Right hindlimb (tissue), 1 donor: ENCODE measurements at regions not wholly inside any gene's neighbourhood (a gene's known extent, or its start where the extent isn't known, plus 50 kb on each side); places are given as distances from the start of the nearest gene placed in this dataset.

ENCODE experiments used
- DNase-seq: peaks from one replicate; pipeline ENCODE4 v3.0.0-alpha.2; 2018

GRCh38 chr15:61522411-61522810 is 293.3 kb upstream of the RORA start:
- no peak for DNase-seq

GRCh38 chr15:61521953-61522352 is 292.9 kb upstream of the RORA start:
- peak; percentile 65 for DNase-seq

- no peak for DNase-seq
These were observed 290.2 kb upstream of the RORA start for GRCh38 chr15:61519296-61519695.

GRCh38 chr15:61518191-61518950 is 289.3 kb upstream of the RORA start:
- DNase-seq = no peak

GRCh38 chr15:61517776-61518175 is 288.7 kb upstream of the RORA start:
- DNase-seq = no peak

- DNase-seq = no peak
These were observed 288.2 kb upstream of the RORA start for GRCh38 chr15:61517335-61517734.

GRCh38 chr15:61511756-61512155 is 282.7 kb upstream of the RORA start:
- DNase-seq = no peak

- no peak for DNase-seq
These were observed 282.0 kb upstream of the RORA start for GRCh38 chr15:61511089-61511488.

- DNase-seq = no peak
These were observed 280.3 kb upstream of the RORA start for GRCh38 chr15:61509327-61509840.

- DNase-seq = no peak
These were observed 274.4 kb upstream of the RORA start for GRCh38 chr15:61503383-61503969.

- no peak for DNase-seq
These were observed 272.8 kb upstream of the RORA start for GRCh38 chr15:61501815-61502389.

- no peak for DNase-seq
These were observed 272.0 kb upstream of the RORA start for GRCh38 chr15:61500951-61501620.

GRCh38 chr15:61500523-61500922 is 271.4 kb upstream of the RORA start:
- DNase-seq = no peak

GRCh38 chr15:61499376-61499775 is 270.3 kb upstream of the RORA start:
- DNase-seq = no peak

- no peak for DNase-seq
These were observed 260.5 kb upstream of the RORA start for GRCh38 chr15:61489571-61489970.

GRCh38 chr15:61483599-61483998 is 254.5 kb upstream of the RORA start:
- DNase-seq = no peak

- DNase-seq = no peak
These were observed 252.8 kb upstream of the RORA start for GRCh38 chr15:61481886-61482285.

- DNase-seq = no peak
These were observed 251.8 kb upstream of the RORA start for GRCh38 chr15:61480863-61481262.

- DNase-seq = no peak
These were observed 251.2 kb upstream of the RORA start for GRCh38 chr15:61480295-61480694.

GRCh38 chr15:61479613-61480012 is 250.5 kb upstream of the RORA start:
- DNase-seq = no peak

- DNase-seq = no peak
These were observed 247.6 kb upstream of the RORA start for GRCh38 chr15:61476741-61477140.

- DNase-seq = no peak
These were observed 245.7 kb upstream of the RORA start for GRCh38 chr15:61474796-61475195.

- DNase-seq = no peak
These were observed 238.7 kb upstream of the RORA start for GRCh38 chr15:61467823-61468222.
